ENCODE measurements at regions not wholly inside any gene's neighbourhood (a gene's known extent, or its start where the extent isn't known, plus 50 kb on each side); places are given as distances from the start of the nearest gene placed in this dataset.

DNA sequence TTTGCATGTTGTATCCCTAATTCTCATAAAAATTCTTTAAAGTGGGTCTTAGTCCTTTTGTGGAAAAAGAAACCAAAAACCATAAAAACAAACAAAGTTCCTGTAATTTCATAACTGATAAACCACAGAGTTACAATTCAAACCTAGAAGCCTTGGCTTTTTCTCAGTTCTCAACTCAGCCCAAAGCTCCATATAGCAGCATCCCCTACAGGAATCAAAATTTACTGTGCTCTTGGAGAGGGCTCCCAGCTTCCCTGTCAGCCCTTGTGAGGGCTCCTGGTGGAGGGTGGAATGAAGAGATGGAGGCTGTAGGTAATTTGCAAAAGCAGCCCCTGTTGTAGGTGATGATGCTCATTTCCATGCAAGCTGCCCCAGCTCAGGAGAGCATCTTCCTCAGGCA is 506.1 kb upstream of the KIRREL3 start:
- H3K36me3 ChIP-seq: no peaks in the 10 kb centered on the region
- TF ChIP-seq, protein P1, sequence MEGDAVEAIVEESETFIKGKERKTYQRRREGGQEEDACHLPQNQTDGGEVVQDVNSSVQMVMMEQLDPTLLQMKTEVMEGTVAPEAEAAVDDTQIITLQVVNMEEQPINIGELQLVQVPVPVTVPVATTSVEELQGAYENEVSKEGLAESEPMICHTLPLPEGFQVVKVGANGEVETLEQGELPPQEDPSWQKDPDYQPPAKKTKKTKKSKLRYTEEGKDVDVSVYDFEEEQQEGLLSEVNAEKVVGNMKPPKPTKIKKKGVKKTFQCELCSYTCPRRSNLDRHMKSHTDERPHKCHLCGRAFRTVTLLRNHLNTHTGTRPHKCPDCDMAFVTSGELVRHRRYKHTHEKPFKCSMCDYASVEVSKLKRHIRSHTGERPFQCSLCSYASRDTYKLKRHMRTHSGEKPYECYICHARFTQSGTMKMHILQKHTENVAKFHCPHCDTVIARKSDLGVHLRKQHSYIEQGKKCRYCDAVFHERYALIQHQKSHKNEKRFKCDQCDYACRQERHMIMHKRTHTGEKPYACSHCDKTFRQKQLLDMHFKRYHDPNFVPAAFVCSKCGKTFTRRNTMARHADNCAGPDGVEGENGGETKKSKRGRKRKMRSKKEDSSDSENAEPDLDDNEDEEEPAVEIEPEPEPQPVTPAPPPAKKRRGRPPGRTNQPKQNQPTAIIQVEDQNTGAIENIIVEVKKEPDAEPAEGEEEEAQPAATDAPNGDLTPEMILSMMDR (IDR thresholded peaks at IDR 0.05; ENCODE audit: borderline replicate concordance): no peak
- DNase-seq: no peak
- intact Hi-C loops (cut with micrococcal nuclease): no loop called here
- H3K4me3 ChIP-seq: no peak overlapping the region
- H3K27ac ChIP-seq (replicated peaks): no peak overlapping the region
- no peaks in the 10 kb centered on the region for H3K4me1 ChIP-seq
- H3K27me3 ChIP-seq (ENCODE audit: low read depth): peaks cover 6% of the 10 kb centered on the region
- H3K9me3 ChIP-seq (replicated peaks): no peaks in the 10 kb centered on the region

DNA sequence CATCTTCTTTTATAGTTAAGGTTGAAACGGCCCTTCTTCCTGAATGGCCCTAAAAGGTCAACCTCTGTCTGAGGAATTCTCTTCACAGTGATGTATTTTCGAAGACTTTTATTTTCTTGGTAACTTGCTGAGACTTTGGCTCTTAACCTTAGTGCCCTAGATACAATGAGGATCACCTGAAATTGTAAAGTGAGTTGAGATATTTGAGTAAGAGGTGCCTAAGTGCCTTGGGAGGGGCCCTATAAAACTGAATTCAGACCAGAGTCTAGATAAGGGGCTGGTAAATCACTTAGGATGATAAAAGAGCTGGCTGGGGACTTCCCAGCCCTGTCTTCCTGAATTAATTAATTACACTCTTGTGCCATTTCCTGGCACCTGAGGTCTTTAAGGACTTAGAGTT is 505.6 kb upstream of the KIRREL3 start:
- H3K27me3 ChIP-seq (ENCODE audit: low read depth): peaks cover 6% of the 10 kb centered on the region
- intact Hi-C loops (cut with micrococcal nuclease): no loop called here
- TF ChIP-seq, protein P1 (IDR thresholded peaks at IDR 0.05; ENCODE audit: borderline replicate concordance): no peak
- DNase-seq: no peak
- no peaks in the 10 kb centered on the region for H3K4me1 ChIP-seq
- H3K27ac ChIP-seq (replicated peaks): no peak overlapping the region
- H3K36me3 ChIP-seq: no peaks in the 10 kb centered on the region
- H3K9me3 ChIP-seq (replicated peaks): no peaks in the 10 kb centered on the region
- H3K4me3 ChIP-seq: no peak overlapping the region

DNA sequence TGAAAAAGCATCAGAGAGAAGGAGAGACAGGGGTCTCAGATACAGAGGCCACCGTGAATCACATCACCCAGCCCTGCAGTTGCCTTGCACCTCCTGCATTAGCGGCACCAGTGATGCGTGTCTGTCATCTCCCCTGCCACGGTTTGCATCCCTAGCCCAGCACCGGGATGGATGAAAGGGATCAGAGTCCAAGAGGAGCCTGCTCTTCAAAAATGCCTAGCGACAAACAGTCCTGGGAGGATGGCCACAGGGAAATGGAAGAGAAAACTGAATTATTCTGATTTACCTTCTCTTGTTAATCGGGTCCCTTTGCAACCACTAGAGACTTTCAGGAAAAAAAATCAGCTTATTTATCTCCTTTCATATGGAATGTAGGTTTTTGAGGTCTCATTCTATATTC is 495.6 kb upstream of the KIRREL3 start:
- peaks cover 8% of the 10 kb centered on the region for H3K9me3 ChIP-seq (replicated peaks)
- H3K27ac ChIP-seq (replicated peaks): no peak overlapping the region
- H3K4me3 ChIP-seq: no peak overlapping the region
- TF ChIP-seq, protein P1 (IDR thresholded peaks at IDR 0.05; ENCODE audit: borderline replicate concordance): no peak
- intact Hi-C loops (cut with micrococcal nuclease): no loop called here
- H3K36me3 ChIP-seq: no peaks in the 10 kb centered on the region
- H3K27me3 ChIP-seq (ENCODE audit: low read depth): no peaks in the 10 kb centered on the region
- H3K4me1 ChIP-seq: peaks cover 3% of the 10 kb centered on the region
- DNase-seq: no peak

DNA sequence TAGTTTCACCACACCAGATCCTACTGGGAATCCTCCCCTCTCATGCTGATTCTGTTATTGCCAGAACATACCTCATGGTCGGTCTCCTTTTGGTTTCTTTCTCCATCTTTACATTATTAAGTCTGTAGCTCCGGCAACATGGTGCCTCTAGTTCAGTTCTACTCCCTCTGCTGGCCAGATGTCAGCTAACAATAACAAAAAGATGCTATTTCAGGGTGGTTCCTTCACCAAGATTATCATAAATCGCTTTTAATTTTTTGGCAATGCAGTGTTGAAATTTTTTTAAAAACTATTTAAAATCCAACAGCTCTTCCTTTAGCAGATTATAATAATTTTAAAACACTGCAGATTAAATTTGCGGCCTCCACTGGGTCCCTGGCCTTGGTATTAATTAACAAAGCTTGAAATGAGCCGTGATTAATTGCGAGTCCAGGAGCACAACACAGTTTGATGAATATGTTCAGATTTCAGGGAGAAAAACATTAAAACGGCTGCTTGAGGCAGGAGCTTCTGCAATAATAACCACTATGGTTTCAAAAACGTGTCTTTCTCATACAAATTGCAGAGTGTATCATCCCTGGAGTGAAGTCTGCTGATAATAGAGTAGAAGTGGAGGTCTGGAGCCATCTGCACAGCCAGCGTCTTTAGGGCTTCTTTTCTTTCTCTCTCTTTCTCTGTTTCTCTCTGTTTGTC is 492.9 kb upstream of the KIRREL3 start:
- H3K27me3 ChIP-seq (ENCODE audit: low read depth): no peaks in the 10 kb centered on the region
- H3K4me1 ChIP-seq: peaks cover 3% of the 10 kb centered on the region
- H3K4me3 ChIP-seq: no peak overlapping the region
- H3K27ac ChIP-seq (replicated peaks): no peak overlapping the region
- no peak for DNase-seq
- no peaks in the 10 kb centered on the region for H3K36me3 ChIP-seq
- TF ChIP-seq, protein P1 (IDR thresholded peaks at IDR 0.05; ENCODE audit: borderline replicate concordance): peak; percentile 42
- H3K9me3 ChIP-seq (replicated peaks): peaks cover 23% of the 10 kb centered on the region
- intact Hi-C loops (cut with micrococcal nuclease): no loop called here

DNA sequence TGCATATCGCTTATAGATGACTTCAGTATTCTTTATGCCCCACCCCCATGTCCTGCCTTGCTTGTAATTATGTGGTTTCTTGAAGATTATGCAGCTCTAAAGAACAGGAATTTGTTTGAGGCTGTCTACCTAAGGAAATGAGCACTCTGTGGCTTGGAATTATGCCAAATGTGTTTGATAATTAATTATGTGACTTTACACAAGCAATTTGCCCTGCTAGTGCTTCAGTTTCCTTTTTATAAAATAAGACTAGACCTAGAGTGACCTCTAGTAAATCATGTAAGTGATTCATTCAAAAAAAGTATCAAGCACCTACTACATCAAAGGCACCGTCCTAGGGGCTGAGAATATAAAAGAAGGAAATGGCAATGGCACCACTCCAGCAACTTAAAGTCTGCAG is 491.5 kb upstream of the KIRREL3 start:
- H3K36me3 ChIP-seq: no peaks in the 10 kb centered on the region
- TF ChIP-seq, protein P1 (IDR thresholded peaks at IDR 0.05; ENCODE audit: borderline replicate concordance): no peak
- H3K27me3 ChIP-seq (ENCODE audit: low read depth): no peaks in the 10 kb centered on the region
- intact Hi-C loops (cut with micrococcal nuclease): no loop called here
- H3K4me1 ChIP-seq: peaks cover 3% of the 10 kb centered on the region
- H3K27ac ChIP-seq (replicated peaks): peak overlapping the region; percentile 40
- H3K9me3 ChIP-seq (replicated peaks): peaks cover 23% of the 10 kb centered on the region
- no peak for DNase-seq
- no peak overlapping the region for H3K4me3 ChIP-seq

Measured in left ventricle myocardium inferior (tissue), 1 donor.